GM21390 (cell line): ENCODE measurements at regions not wholly inside any gene's neighbourhood (a gene's known extent, or its start where the extent isn't known, plus 50 kb on each side); places are given as distances from the start of the nearest gene placed in this dataset.

Experiments
- ATAC-seq: cut with Tn5 transposase; IDR thresholded peaks from one replicate; pipeline ENCODE4 v1.9.1; 2021; ENCODE audit not compliant: unreplicated experiment

GRCh38 chr11:11757909-11758308, 83.9 kb upstream of the USP47 start:
- ATAC-seq: no peak

- ATAC-seq: no peak
Observed at GRCh38 chr11:11756718-11757117, 85.1 kb upstream of the USP47 start.

DNA sequence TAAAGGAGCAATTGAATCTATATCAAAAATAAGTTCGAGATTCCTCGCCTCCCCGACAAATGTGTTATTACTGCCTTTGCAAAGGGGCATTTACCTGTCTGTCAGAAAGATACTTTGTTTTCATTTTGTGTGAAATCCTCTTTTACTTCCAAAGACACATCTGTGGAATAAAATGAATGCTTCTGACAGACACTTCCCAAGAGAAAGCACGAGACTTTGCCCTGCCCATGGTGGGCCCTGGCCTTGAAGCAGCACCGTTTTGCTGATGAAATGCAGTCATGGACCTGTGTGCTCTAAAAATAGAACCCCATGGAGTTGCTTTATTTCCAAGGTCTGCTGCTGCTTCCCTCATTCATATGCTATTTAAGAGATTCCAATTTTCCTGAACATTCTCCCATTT, 85.9 kb upstream of the USP47 start:
- no peak for ATAC-seq

DNA sequence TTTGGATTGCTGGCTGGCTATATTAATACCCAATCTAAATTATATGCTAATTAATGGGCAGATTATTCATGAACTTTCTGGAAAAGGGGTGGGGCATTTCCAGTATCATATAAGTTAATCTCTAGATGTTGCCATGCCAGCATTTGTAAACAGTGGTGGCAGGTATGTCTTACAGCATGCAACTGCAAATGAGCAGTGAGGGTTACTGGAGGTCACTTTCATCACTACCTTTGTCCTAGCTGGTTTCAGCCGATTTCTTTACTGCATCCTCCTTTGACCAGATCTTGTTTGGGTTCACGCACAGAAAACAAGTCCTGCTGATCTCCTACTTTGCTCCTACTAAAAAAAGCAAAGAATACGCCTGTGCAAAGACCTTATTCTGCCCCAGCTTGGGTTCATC, 89.1 kb upstream of the USP47 start:
- no peak for ATAC-seq

GRCh38 chr11:11750017-11750878, 91.5 kb upstream of the USP47 start:
- no peak for ATAC-seq

DNA sequence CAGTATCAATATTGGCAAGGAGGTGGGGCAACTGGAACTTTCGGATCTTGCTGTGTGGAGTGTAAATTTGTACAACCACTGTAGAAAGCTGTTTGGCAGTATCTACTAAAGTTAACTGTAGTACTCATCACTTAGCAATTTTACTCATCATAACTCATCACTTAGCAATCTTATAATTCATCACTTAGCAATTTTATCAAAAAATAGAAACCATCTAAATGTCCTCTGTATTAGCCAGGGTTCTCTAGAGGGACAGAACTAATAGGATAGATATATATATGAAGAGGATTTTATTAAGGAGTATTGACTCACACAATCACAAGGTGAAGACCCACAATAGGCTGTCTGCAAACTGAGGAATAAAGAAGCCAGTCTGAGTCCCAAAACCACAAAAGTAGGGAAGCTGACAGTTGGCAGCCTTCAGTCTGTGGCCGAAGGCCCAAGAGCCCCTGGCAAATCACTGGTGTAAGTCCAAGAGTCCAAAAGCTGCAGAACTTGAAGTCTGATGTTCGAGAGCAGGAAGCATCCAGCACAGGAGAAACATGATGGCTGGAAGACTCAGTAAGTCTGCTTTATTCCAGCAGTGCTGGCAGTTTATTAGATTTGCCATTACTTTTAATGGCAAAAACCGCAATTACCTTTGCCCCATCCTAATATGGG, 92.9 kb upstream of the USP47 start:
- ATAC-seq: no peak

GRCh38 chr11:11747570-11747969, 94.2 kb upstream of the USP47 start:
- no peak for ATAC-seq

GRCh38 chr11:11746449-11746848, 95.3 kb upstream of the USP47 start:
- no peak for ATAC-seq

DNA sequence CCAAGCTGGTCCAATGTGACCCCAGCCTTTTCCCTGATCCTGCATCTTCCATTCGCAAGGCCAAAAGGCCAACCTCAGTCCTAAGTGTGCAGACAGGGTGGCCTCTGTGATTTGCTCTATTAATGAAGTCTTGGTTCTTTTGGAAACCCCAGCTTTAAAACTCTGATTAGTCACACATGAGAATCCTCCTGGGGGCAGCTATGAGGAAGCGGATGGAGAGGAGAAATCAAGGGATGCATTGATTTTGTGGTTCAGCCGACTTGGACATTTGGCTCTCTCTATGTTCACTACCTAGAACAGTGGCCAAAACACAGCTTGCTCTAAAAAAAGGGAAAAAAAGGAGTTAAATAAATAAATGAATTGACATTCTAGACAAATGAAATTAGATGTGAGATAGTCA, 98.6 kb upstream of the USP47 start:
- ATAC-seq: no peak

DNA sequence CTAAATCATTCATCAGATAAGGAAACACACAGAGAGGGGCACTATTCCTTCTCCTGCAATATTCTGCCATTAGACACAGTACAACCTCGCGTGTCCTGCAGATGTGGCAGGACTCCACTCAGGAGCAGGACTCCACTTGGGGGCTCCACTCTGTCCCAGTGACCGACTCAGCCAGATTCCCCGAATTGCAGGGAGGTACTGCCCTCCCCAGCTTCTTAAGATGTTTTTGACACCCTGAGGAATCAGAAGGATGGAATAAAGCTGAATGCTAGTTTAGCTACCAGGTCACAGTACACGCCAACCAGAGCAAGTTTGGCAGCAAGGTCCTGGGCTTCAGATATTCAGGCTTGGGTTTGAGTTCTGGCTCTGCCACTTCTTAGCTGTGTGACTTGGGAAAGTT, 99.3 kb upstream of the USP47 start:
- no peak for ATAC-seq

DNA sequence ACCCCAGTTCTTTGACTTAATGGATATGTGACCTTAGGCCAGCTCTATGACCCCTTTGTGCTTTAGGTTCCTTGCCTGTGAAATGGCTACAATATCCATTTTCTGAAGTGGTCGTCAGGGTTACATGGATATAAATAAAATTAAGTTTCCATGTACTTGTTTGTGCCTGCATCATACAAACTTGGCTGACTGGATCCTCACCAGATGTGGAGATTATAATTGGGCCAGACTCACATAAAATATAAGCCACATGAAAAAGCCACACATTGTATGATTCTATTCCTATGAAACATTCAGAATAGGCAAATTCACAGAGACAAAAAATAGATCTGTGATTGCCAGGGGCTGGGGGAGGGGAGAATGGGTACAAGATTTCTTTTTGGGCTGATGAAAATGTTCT, 100.9 kb upstream of the USP47 start:
- no peak for ATAC-seq

DNA sequence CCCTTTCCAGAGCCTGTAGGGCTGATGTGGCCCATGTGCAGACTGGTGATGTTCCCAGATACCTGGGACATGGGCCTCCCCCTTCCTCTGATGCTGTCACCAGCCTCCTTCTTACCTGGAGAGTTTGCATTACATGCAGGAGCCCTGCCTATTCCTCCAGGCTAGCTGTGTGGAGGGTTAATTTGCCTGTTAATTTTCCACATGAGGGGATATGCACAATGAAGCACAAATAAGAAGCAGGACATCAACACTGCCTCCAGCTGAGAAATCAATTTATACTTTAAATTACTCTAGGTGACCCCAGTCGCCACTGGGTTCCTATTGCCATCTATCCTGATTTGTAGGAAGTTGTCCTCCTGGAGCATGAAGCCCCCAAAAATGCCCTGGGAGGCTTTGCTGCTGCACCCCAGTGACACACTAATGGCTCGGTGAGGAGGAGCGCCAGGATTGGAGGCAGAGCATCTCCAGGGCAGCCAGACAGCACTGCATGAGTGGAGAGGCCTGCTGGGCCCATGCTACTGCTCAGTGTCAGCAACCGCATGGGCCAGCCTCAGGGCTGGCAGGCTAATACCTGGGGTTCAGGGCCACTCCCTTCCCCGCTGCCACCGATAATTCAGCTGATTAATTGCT, 101.6 kb upstream of the USP47 start:
- no peak for ATAC-seq

DNA sequence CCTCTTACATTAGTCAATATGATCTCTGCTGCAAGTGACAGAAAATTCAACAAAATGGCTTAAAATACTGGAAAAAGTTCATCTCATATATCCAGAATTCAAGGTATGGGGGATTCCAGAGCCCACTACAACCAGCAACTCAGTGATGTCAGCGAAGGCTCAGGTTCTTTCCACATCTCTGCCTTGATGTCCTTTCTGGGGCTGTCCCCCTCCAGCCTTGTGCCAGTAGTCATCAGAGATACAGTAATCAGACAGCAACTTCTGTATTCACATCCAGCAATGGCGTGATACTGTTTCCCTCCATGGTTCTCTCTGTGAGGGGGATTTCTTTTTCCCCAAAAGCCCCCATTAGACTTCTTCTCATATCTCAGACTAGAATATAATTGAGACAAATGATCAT, 103.4 kb upstream of the USP47 start:
- ATAC-seq: no peak

- no peak for ATAC-seq
Observed at GRCh38 chr11:11735586-11735985, 106.2 kb upstream of the USP47 start.

DNA sequence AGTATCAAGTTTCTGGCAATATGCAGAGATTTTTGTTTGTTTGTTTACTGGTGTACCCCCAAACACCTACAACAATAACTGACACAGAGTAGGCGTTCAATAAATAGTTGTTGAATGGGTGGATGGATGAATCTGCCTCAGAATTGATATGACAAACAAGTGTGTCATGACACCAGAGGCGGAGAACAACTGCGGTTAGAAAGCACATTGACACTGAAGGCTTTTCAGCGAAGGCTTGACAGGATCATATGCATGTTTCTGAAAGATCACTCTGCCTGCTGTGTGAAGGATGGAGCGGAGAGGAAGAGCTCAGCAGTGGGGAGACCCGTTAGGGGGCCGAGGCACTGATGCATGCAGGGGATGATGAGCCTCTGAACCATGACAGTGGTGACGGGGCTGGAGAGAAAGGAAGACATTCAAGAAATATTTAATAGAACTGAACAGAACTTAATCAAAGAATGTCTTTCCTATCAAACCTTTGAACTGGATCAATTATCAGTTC, 108.5 kb upstream of the USP47 start:
- no peak for ATAC-seq

- ATAC-seq: no peak
Observed at GRCh38 chr11:11732116-11732515, 109.7 kb upstream of the USP47 start.

DNA sequence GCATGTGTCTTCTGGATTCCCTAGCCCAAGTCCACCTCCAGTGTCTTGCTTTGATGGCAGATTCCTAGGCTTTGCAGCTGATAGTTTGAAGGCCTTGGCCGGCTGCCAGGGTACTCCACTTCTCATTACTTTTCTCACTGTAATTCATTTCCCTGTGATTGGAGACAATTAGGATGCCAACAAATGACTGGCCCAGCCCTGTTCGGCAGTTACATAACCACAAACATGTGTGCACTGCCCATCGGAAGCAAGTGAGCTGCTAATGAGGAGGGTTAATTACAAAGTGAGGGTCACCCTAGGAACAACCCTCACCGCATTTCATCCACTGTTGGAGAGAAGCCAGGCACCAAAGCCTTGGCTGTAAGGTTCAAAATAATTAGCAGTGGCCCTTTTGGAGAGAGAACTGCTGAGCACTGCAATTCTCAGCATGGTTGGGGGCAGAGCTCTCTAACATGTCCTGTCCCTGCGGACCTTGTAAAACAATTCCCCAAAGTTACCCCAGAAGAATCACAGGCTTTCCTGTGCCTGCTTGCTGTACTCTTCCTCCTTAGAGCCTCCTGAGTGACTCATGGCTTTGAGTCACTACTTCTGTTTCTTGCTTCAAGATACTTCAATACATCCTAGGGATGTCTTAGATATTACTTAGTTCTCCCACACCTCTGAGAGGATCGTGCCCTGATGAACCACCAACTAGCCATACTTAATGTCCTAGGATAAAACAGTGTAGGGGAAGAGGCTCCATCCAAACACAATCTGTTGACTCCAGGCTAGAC, 109.7 kb upstream of the GALNT18 start:
- ATAC-seq: no peak

- ATAC-seq: no peak
Observed at GRCh38 chr11:11728386-11728785, 106.6 kb upstream of the GALNT18 start.

- ATAC-seq: no peak
Observed at GRCh38 chr11:11725438-11725837, 103.6 kb upstream of the GALNT18 start.

DNA sequence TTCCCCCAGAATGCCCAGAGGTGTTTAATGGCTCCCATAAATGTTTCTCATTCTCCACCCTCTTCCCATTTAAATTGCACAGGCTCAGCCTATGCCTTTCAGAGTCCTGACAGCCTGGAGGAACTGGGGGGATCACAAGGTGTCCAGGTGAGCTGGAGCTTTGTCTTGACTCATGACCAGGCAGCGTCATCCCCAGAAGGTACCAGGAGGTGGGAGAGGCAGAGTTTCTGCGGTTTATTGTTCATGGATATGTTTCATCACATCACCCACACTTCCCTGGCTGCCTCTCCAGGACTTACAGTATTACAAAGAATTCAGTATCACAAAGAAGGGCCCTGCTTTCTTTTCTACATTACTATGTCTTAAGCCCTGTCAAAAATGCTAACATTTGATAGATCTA, 103.2 kb upstream of the GALNT18 start:
- ATAC-seq: no peak

GRCh38 chr11:11722861-11723260, 101.1 kb upstream of the GALNT18 start:
- no peak for ATAC-seq
